ENCODE measurements at regions not wholly inside any gene's neighbourhood (a gene's known extent, or its start where the extent isn't known, plus 50 kb on each side); places are given as distances from the start of the nearest gene placed in this dataset.

DNA sequence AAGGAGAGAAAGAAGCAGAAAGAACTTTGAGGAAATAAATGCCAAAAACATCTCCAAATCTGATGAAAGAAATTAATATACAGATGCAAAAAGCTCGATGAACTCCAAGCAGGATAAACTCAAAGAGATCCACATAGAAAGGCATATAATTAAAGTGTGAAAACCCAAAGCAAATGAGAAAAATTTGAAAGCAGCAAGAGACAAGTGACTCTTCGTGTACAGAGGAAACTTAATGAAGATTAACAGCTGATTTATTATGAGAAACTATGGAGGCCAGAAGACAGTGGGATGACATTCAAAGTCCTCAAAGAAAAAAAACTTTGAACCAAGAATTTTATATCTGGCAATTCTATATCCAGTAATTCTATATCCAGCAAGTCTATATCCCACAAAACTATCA is 163.0 kb upstream of the TMCC3 start:
- FAIRE-seq = no peak

DNA sequence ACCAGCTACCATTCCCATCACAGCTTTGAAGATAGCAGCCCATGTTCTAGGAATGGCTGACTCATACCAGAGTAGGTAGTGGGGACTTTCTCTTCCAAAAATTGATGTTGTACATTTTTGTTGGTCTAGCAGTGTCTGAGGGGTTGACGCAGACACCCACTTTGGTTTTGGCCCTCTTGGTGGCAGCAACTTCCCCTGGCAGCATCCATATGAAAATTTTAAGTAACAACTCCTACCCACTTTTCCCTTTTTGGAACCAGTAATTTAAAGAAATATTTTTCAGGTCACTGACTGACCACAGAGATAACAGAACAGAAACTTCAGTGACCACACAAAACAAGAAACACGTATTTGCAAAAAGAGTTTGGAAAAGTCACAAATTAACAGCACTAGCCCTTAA is 162.0 kb upstream of the TMCC3 start:
- no peak for FAIRE-seq

DNA sequence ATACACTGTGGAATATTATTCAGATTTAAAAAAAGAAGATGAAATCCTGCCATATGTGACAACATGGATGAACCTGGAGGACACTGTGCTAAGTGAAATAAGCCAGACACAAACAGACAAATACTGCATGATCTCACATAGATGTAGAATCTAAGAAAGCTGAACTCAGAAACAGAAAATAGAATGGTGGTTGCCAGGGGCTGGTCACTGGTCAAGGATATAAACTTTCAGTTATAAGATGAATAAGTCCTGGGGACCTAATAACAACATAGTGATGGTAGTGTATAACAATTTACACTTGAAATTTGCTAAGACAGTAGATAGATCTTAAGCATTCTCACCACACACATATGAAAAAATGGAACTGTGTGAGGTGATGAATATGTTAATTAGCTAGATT is 161.3 kb upstream of the TMCC3 start:
- no peak for FAIRE-seq

DNA sequence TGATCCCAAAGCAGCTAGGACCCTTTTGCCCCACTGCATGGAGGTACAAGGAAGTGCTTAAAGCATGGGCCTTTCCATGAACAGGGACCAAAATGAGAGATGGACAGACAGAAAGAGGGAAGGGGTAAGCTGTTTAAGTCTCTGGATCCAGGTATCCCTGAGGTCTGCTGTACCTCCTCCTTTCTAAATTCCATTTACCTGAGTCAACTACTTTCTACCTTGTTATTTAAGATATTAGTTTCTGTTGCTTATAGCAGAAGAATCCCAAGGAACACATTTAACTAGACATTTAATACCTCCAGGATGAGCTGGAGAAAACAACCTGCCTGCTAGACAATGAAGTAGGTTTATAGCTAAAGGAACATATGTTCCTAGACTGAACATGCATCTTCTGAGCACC is 157.6 kb upstream of the TMCC3 start:
- no peak for FAIRE-seq

DNA sequence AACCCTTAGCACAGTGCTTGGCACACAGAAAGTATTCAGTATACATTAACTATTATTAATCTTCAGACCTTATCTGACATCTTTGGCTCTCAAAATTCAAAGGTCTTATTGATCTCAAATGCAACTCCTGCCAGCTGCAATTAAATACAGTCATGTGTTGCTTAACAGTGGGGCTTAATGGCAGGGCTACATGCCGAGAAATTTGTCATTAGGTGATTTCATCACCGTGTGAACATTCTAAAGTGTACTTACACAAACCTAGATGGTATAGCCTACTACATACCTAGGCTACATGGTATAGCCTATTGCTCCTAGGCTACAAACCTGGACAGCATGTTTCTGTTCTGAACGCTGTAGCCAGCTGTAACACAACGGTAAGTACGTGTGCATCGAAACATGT is 156.3 kb upstream of the TMCC3 start:
- FAIRE-seq = no peak

DNA sequence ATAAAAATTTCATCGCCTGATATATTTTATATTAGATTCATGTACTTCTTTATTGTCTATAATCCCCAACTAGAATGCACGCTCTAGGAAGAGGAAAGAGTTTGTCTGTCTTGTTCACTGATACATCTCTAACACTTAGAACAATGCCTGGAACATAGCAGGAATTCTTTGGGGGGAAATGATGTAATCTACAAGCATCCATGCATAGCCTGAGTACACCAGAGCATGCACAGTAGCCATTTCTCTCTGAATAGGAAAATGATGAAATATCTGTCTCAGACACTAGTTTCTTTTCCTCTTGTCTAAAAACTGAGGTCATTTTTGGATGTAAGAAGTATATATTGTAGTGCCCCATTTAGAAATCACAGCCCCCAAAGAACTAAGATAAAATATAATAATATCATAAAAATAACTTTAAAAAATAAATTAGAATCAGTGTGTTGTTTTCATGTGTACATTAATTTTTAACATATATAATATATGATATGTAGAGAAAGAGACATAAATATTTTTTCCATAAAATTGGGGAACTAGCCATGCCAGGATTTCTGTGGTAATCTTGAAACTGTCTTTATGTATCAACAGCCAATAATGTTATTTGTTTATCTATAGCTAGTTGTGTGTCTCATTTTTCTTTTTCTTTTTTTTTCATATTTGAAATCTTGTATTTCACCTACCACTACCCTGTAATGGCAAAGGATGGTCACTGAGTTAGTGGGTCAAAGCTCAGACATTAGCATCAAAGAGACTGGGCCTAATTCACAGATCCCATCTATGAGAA is 155.6 kb upstream of the TMCC3 start:
- peak; percentile 6 for FAIRE-seq

DNA sequence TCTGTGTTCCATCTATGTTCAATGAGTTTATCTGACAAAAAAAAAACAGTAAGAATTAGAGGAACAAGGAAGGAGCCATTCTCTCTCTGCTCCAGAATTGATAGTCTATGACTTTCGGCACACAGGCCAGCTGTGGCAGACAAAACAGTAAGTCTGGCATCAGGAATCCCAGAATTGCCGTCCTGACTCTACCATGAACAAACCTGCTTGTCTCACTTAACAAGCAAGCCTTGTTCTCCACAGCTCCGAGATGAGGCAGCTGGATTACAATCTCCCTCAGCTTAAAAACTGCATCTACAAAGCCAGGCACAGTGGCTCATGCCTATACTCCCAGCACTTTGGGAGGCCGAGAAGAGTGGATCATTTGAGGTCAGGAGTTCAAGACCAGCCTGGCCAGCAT is 153.6 kb upstream of the TMCC3 start:
- no peak for FAIRE-seq

DNA sequence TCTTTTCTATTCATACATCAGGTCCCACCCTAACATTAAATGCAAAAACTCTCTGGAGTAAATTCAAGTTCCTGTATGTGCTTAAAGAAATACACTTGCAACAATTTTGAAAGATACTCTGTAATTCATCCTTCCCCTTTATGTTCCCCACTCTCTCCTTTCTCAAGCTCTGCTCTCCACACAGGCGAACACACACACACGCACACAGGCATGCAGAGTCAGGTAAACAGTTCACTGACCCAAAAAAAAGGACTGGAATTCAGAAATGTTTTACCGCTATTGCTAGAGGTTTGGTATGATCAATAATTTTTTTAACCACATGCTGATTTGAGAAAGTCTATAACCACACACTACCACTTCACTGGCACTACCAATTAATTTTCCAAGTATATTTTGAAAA is 152.4 kb upstream of the TMCC3 start:
- FAIRE-seq = no peak

DNA sequence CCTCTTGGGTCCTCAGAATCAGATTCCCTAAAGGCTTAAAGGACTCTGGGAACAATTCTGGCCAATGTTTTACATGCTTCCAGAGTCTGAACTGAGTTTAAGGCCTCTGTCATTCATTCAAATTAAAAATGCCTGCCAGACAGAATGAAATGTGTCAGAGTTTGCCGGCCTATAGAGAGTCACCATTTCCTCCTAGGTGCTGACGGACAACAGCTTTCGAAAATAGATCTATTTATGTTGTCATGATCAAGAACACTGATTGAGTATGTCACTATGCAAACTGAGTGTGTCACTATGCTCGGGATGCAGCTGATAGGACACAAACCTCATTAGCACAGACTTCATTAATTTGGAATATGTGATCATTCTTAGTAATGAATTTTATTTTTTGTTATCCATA is 151.4 kb upstream of the TMCC3 start:
- FAIRE-seq = no peak

DNA sequence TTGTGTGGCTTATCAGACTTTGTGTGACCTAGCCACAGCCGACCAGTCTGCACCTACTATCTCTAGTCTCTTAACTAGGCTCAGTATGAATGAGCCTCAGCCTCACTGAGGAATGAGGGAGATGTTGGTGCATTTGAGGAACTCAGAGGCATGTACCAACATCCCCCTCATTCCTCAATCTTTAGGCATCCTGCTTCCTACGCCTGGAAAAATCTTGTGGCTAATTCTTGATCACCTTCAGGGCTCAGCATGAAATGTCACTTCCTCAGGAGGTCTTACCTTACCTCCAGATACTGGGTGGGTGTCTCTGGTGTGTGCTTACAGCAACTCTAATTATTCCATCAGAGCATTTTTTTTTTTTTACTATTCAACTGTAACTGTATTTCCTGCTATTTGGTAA is 148.8 kb upstream of the TMCC3 start:
- FAIRE-seq = no peak

DNA sequence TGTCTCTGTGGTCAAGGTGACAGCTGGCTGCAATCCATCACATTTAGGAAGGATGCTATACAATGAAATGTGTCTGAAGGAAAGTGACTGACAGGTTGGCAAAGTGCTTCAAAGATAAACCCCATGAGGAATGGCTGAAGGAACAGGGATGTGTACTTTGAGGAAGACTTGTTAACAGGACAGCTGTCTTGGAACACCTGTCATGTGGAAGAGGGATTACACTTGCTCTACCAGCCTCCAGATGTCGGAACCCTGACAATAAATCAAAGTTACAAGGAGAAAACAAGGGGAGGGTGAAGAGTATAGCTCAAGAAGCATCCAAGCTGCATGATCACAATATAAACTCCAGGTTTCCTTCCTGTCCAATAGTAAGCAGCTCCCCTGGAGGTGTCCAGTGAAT is 147.8 kb upstream of the TMCC3 start:
- FAIRE-seq = no peak

DNA sequence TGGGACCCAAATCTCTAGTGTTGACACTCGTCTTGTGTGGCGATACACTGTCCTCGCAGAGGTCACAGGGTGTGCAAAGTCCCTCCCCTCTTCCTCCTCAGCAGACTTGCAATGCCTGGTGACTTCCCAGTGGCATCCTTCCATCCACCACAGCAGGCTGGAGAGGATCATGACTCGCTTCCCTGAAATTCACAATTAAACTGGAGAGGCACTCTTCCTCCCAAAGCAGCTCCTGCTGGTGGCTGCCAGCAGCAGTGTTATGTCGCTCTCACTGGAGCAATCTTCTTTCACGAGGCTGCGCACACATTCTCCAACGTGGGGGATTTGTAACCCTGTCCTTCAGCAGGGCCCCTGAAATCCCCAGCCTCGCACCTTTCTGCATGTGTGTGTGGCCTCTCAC is 145.2 kb upstream of the TMCC3 start:
- no peak for FAIRE-seq

DNA sequence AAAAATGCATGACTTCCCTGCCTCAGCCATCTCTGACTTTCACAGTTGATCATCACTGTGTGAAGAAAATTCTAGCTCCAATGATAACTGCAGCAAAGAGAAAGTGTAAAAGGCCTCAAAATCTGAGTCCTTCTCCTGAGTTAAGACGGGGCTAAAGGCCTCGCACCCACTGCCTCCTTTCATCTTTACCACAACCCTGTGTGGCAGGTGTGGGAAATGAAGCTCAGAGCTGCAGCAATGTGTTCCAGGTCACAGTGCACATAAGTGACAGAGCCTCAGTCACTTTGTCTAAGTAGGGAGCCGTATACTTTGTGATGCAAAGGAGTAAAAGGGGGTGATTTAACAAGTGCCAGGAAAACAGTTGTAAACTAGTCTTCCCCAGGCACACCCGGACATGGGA is 144.7 kb upstream of the TMCC3 start:
- FAIRE-seq = no peak

DNA sequence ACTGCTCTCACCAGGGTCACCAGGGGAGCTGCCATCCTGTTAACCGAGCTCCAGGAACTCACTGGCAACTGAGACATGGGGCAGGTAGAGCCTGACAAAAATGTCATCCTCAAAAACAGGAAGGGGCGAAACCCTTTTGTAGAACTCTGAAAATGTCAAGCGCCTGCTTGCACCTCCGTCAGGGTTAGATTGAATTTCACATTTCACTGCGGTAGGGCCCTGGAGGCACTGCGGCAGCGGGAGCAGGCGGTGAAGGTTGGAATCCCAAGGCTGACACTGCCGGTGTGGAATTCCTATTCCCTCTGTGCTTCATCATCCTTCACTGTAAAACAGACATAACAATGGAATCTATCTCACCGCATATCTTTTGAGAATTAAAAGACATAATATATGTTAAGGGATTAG is 142.8 kb upstream of the TMCC3 start:
- FAIRE-seq = no peak

DNA sequence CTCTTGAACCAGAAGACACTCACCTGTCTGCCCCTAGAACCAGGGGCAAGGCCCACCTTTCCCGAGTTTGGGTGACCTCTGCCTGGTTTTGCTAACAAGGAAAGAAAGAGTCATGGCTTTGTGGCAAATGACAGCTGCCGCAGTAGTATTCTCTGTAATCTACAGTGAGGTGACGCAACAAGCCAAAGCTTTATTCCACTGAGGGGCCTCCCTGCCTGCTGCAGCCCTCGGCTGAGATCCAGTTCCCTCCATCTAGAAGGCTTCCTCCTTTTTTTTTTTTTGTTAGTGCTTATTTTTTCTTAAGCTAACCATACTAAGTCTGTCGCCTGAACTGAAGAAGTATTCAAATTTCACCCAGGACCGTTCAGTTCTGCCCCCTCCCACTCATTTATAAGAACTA is 142.3 kb upstream of the TMCC3 start:
- no peak for FAIRE-seq

DNA sequence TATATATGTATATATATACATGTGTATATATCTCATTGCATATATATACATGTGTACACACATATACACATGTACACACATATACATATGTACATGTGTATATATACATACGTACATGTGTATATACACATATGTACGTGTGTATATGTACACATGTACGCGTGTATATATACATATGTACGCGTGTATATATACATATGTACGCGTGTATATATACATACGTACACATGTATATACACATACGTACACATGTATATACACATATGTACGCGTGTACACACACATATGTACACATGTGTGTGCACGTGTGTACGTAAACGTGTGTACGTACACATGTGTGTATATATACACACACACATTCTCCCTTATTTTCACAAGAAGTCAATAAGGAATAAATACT is 141.6 kb upstream of the TMCC3 start:
- FAIRE-seq = no peak

DNA sequence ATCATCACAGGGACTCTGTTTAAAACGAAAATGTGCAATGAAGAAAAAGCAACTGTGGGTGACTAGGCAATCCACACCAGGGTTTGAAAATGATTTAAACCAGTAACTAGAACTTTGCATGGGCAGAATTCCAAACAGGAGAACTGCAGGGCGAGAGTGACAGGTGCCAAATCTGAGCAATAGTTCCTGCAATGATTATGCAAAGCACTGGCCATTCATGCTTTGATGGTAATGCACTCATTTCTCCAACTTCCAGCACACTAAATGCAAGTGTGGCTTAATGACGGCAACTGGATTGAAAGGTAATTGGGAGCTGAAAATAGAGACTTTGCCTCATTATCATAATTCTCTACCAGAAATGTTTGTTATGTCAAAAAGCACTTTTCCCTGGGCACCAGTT is 140.5 kb upstream of the TMCC3 start:
- no peak for FAIRE-seq

DNA sequence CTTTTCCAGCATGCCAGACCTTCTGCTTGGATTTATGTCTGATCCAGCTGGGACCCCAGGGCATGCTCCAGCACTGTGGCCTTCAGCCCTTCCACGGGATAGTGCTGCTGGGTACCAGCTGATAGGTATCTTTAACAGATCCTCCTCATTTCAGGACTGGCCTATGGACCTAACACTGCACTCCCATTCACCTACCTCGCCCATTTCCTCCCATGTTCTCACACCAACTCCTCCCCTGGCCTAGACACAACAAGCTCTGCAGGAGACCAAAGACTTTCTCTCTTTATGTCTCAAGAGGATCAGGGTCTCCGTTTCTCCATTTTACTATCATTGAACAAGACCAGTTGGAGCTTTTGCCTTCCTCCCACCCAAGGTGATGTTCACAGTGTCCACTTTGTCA is 140.0 kb upstream of the TMCC3 start:
- FAIRE-seq = no peak

DNA sequence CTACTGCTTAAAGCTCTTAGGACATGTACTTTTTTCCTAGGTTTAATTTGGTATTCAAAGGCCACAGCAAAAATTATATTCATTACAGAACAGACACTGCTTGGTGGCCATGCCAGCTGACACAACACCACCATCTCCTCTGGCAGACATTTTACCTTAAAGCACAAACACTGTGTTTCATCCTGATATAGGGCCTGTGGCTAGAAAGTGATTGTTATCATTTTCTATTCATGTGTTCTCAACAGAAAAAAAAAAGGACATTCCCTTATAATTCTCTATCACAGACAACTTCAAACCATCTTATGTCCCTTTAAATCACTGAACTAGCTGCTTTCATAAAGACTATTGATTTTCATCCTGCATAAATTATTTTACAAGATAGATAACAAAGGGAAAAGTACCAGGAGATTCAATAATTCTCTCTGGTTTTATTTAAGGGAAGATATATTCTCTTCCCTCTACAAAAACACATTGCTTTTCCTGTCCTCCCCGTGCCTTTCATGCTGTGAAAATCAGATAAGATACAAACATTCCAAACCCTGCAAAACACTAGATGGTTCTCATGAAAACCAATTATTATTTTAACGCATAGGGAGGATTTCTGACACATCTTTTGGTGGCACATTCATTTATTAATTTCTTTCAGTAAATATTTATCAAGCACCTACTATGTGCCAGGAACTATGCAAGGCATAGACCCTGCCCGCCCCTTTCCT is 139.3 kb upstream of the TMCC3 start:
- no peak for FAIRE-seq

DNA sequence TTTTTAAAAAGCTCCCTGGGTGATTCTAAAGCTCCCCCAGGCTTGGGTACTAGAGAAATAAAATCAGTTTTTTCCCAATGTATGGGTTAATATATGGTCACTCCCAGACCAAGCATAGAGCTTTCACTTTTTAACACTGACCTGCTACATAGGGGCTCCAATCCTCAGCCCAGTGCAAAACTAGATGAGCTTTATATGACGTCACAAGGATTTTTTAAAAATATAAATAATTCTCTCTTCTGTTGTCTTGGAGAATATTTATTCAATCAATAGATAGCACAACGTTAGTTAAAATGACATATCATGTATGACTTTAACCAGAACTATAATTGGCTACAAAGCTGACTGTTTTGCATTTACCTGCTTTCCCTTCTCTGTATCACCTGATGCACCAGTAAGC is 137.9 kb upstream of the TMCC3 start:
- FAIRE-seq = no peak

DNA sequence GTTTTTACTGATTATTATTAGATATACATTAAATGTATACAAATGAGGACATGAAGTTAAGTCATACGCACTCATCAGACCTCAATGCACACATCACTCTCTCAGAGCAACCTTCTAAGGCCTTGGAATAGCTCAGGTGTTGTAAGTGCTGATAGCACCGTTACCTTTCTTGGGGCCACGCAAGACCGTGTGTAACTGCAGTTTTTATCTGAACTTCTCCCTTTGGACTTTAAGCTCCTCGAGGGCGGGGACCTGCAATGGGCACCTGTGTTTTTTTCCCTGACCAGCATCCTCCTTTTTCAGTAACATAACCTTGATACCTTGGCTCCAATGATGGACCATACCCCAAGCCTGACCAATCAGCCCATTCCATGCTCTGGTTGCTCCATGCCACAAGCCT is 136.5 kb upstream of the TMCC3 start:
- FAIRE-seq = no peak

DNA sequence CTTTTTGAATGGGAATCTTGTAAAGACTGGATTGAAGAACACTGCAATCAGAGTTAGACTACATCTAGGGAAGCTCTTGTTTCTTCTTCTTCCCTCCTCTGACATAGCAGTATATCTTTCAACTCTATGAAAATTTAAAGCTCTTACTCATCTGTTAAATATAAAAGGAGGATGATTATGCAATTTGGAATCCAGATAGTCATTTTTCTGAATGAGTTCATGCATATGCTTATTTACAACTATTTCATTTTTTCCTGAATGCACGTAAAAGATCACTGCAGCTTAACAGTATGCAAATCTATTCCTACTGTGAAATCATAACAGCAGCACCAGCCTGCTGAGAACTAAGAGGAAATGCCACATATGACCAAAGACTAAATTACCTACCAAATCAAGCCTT is 133.5 kb upstream of the TMCC3 start:
- no peak for FAIRE-seq

DNA sequence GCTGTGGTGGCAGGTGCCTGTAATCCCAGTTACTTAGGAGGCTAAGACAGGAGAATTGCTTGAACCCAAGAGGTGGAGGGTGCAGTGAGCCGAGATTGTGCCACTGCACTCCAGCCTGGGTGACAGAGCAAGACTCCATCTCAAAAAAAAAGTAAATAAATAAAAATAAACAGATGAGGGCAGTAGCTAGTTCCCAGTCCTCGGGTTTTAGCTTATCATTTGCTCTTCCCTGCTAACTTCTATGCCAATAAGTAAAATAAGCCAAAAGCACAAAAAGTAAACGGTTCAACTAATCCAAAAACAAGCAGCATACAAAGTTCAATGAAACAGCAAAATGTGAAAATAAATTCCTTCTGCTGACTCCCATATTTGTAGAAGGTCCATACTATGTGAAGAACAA is 133.0 kb upstream of the TMCC3 start:
- no peak for FAIRE-seq

DNA sequence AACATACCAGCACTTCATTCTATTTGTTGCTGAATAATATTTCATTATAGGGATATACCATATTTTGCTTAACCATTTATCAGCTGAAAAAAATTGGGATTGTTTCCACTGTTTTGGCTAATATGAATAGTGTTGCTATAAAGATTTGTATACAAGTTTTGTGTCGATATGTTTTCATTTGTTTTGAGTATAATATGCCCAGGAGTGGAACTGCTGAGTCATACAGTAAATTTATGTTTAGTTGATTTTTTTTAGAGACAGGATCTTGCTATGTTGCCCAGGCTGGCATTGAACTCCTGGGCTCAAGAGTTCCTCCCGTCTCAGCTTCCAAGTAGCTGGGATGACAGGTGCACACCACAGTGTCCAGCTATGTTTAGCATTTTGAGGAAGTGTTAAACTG is 131.5 kb upstream of the TMCC3 start:
- no peak for FAIRE-seq

DNA sequence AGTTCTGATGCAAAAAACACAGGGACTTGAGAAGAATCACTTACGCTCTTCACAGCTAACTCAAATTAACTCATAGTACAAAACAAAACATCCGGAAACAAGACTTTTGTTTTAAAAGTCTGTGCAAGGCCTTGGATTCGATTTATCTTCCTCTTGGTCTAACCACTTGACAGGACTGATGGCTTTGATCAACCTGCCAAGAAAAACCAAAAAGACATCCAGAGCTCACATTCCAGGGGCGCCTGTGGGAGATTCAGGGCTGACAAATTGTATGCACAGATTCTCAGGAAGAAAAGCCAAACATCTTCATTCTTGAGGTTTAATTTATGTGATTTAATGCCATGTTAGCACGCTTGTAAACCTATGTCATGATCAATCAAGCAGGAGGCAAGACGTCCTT is 129.1 kb upstream of the TMCC3 start:
- no peak for FAIRE-seq

Measured in A204.1 (cell line).